ENCODE measurements at regions not wholly inside any gene's neighbourhood (a gene's known extent, or its start where the extent isn't known, plus 50 kb on each side); places are given as distances from the start of the nearest gene placed in this dataset.

- TF ChIP-seq CTCF (IDR thresholded peaks at IDR 0.05; ENCODE audit: insufficient read depth, missing control alignments), result peak; percentile 94
- DNase-seq (ENCODE audit: insufficient read length, low spot score) (peak; percentile 99), FAIRE-seq (no peak)
Measured at GRCh38 chr22:23385678-23386631, 194.1 kb downstream of the IGLL1 start.

GRCh38 chr22:23384923-23385677 is 195.0 kb downstream of the IGLL1 start:
- TF ChIP-seq CTCF (IDR thresholded peaks at IDR 0.05; ENCODE audit: insufficient read depth, missing control alignments), result no peak
- no peak for FAIRE-seq
- DNase-seq (ENCODE audit: insufficient read length, low spot score), result no peak

GRCh38 chr22:23384431-23384830 is 195.7 kb downstream of the IGLL1 start:
- DNase-seq (ENCODE audit: insufficient read length, low spot score), result no peak
- FAIRE-seq, result no peak
- no peak for TF ChIP-seq CTCF (IDR thresholded peaks at IDR 0.05; ENCODE audit: insufficient read depth, missing control alignments)

GRCh38 chr22:23383491-23384361 is 196.4 kb downstream of the IGLL1 start:
- DNase-seq (ENCODE audit: insufficient read length, low spot score), result no peak
- TF ChIP-seq CTCF (IDR thresholded peaks at IDR 0.05; ENCODE audit: insufficient read depth, missing control alignments), result no peak
- FAIRE-seq, result no peak

GRCh38 chr22:23382428-23383218 is 197.5 kb downstream of the IGLL1 start:
- TF ChIP-seq CTCF (IDR thresholded peaks at IDR 0.05; ENCODE audit: insufficient read depth, missing control alignments), result no peak
- FAIRE-seq, result no peak

More at GRCh38 chr22:23382428-23383218, 197.5 kb downstream of the IGLL1 start:
- no peak for DNase-seq (ENCODE audit: insufficient read length, low spot score)
